ENCODE measurements at regions not wholly inside any gene's neighbourhood (a gene's known extent, or its start where the extent isn't known, plus 50 kb on each side); places are given as distances from the start of the nearest gene placed in this dataset.

DNA sequence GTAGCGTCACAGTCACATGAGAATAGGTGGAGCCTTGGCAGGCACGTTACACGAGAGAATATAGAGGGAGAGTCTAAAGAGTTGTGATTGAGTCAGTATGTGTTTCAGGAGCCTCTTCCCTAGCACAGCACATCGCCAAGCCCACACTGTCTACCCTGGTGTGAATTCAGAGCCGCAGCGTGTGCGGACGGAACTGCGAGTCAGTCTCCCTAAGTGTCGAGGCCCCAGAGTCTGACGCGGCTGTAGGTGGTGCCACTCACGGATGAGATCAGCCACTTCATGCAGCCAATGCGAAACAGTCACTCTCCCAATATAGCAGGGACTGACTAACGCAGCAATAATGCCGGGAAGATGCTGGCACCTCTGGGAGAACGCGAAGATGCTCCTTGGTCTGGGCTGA lies 587.3 kb upstream of the ID2 start:
- no peaks in the 10 kb centered on the region for H3K36me3 ChIP-seq (ENCODE audit: control insufficient read depth in 2 of 2, insufficient read depth in 2 of 2, low read length in 2 of 2)
- H3K27ac ChIP-seq (ENCODE audit: low read depth in 2 of 2, low read length in 2 of 2), result no peak overlapping the region
- H3K4me3 ChIP-seq (ENCODE audit: low read length in 2 of 2), result no peak overlapping the region
- no peak overlapping the region for H3K9ac ChIP-seq (ENCODE audit: low read depth in 1 of 2, low read length in 2 of 2)
- H3K27me3 ChIP-seq (ENCODE audit: control insufficient read depth in 2 of 2, insufficient read depth in 2 of 2, low read length in 2 of 2), result no peaks in the 10 kb centered on the region
- H3K4me1 ChIP-seq (ENCODE audit: control insufficient read depth in 2 of 2, insufficient read depth in 2 of 2, low read length in 2 of 2), result no peaks in the 10 kb centered on the region
- H3K9me3 ChIP-seq (ENCODE audit: control insufficient read depth in 2 of 2, low read length in 2 of 2), result no peaks in the 10 kb centered on the region

DNA sequence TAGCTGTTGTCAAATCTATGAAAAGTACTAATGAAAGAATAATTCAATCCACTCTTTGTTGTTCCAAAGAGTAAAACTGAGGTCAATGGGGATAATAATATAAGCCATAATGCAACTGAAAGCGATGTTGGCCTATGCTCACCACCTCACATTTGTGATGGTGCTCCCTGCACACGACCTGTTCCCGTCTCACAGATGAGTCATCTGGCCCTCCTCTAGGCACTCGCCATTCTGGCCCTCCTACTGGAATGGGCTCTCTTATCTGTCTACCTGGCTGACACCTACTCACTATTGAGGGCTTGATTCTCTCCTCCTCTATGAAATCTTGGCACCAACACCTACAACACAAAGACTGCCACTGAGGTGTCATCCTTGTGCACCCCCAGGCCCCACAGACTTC lies 585.9 kb upstream of the ID2 start:
- Histone ChIP-seq H3K4me3 (ENCODE audit: low read length in 2 of 2) (no peak overlapping the region), H3K9me3 (ENCODE audit: control insufficient read depth in 2 of 2, low read length in 2 of 2) (no peaks in the 10 kb centered on the region), H3K4me1 (ENCODE audit: control insufficient read depth in 2 of 2, insufficient read depth in 2 of 2, low read length in 2 of 2) (no peaks in the 10 kb centered on the region), H3K27ac (ENCODE audit: low read depth in 2 of 2, low read length in 2 of 2) (no peak overlapping the region), H3K36me3 (ENCODE audit: control insufficient read depth in 2 of 2, insufficient read depth in 2 of 2, low read length in 2 of 2) (no peaks in the 10 kb centered on the region), H3K27me3 (ENCODE audit: control insufficient read depth in 2 of 2, insufficient read depth in 2 of 2, low read length in 2 of 2) (no peaks in the 10 kb centered on the region), H3K9ac (ENCODE audit: low read depth in 1 of 2, low read length in 2 of 2) (no peak overlapping the region)

DNA sequence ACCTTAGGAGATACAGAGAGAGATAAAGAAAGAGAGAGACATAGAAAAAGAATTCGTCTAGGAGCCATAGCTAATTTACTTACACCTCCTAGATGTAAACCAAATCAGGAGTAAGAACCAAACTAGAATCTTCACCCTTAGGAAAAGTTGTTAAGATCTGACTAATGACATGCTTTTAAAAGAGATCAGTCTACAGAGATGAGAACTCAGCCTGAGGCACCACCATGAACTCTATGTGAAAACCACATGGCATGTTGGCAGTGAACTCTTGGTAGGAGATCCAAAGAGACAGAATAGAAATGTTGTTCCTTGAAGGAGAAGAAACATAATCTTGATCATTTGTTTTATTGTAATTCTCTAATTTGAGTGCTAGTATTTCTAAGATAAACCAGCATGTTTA lies 585.4 kb upstream of the ID2 start:
- Histone ChIP-seq H3K27ac (ENCODE audit: low read depth in 2 of 2, low read length in 2 of 2) (no peak overlapping the region), H3K36me3 (ENCODE audit: control insufficient read depth in 2 of 2, insufficient read depth in 2 of 2, low read length in 2 of 2) (no peaks in the 10 kb centered on the region), H3K9me3 (ENCODE audit: control insufficient read depth in 2 of 2, low read length in 2 of 2) (no peaks in the 10 kb centered on the region), H3K4me1 (ENCODE audit: control insufficient read depth in 2 of 2, insufficient read depth in 2 of 2, low read length in 2 of 2) (no peaks in the 10 kb centered on the region), H3K4me3 (ENCODE audit: low read length in 2 of 2) (no peak overlapping the region), H3K9ac (ENCODE audit: low read depth in 1 of 2, low read length in 2 of 2) (no peak overlapping the region), H3K27me3 (ENCODE audit: control insufficient read depth in 2 of 2, insufficient read depth in 2 of 2, low read length in 2 of 2) (no peaks in the 10 kb centered on the region)

DNA sequence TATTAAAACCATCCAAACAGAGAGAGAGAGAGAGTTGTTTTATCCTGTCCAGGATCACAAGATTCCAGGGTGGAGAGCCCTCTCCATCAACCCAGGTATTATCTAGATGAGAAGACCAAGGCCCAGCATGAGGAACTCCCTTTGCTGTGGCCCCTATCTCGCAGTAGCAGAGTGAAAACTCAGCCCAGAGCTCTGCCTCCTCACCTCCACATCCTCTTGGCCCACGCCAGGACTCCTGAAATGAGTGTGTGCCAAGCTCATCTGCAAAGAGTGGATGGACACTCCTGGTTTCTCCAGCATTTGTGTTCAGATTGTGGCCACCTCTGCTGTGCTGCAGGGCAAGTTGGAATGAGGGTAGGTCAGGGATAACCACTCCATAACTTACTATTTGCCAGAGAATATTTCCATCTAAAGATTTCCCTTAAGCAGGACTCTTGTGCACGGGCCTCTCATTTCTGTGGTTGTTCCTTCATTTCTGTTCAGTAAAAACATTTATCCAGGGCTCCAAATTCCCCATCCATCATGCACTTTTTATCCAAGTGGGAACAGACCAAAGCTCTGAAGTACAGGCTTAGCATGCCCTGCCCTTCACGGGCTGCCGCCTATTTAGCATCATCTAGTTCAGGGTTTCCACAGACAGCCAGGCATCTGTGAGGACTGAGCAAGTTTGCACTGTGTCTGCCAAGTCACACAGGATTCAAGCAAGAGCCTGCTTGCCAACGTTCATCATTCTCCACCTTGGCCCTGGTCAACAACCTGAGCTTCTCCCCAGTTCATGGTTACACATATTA lies 583.2 kb upstream of the ID2 start:
- Histone ChIP-seq H3K4me3 (ENCODE audit: low read length in 2 of 2) (no peak overlapping the region), H3K36me3 (ENCODE audit: control insufficient read depth in 2 of 2, insufficient read depth in 2 of 2, low read length in 2 of 2) (no peaks in the 10 kb centered on the region), H3K9me3 (ENCODE audit: control insufficient read depth in 2 of 2, low read length in 2 of 2) (no peaks in the 10 kb centered on the region), H3K4me1 (ENCODE audit: control insufficient read depth in 2 of 2, insufficient read depth in 2 of 2, low read length in 2 of 2) (no peaks in the 10 kb centered on the region), H3K27me3 (ENCODE audit: control insufficient read depth in 2 of 2, insufficient read depth in 2 of 2, low read length in 2 of 2) (no peaks in the 10 kb centered on the region), H3K9ac (ENCODE audit: low read depth in 1 of 2, low read length in 2 of 2) (no peak overlapping the region), H3K27ac (ENCODE audit: low read depth in 2 of 2, low read length in 2 of 2) (no peak overlapping the region)

DNA sequence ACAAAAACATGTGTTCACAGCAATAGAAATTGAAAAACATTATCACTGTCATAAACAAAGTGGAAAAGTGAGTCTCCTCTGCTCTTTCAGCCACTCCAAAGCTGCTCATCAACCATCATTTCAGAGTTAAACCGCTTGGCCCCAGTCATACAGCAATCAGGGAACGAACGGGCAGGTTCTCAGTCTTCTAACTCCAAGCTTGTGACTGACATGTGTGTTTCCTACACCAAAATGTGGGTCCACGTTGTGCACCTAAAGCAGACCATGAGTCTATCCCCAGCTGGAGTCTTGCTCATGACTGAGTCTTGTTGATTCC lies 582.6 kb upstream of the ID2 start:
- no peaks in the 10 kb centered on the region for H3K27me3 ChIP-seq (ENCODE audit: control insufficient read depth in 2 of 2, insufficient read depth in 2 of 2, low read length in 2 of 2)
- H3K9ac ChIP-seq (ENCODE audit: low read depth in 1 of 2, low read length in 2 of 2), result no peak overlapping the region
- H3K9me3 ChIP-seq (ENCODE audit: control insufficient read depth in 2 of 2, low read length in 2 of 2), result no peaks in the 10 kb centered on the region
- H3K4me1 ChIP-seq (ENCODE audit: control insufficient read depth in 2 of 2, insufficient read depth in 2 of 2, low read length in 2 of 2), result no peaks in the 10 kb centered on the region
- no peak overlapping the region for H3K27ac ChIP-seq (ENCODE audit: low read depth in 2 of 2, low read length in 2 of 2)
- H3K4me3 ChIP-seq (ENCODE audit: low read length in 2 of 2), result no peak overlapping the region
- H3K36me3 ChIP-seq (ENCODE audit: control insufficient read depth in 2 of 2, insufficient read depth in 2 of 2, low read length in 2 of 2), result no peaks in the 10 kb centered on the region

DNA sequence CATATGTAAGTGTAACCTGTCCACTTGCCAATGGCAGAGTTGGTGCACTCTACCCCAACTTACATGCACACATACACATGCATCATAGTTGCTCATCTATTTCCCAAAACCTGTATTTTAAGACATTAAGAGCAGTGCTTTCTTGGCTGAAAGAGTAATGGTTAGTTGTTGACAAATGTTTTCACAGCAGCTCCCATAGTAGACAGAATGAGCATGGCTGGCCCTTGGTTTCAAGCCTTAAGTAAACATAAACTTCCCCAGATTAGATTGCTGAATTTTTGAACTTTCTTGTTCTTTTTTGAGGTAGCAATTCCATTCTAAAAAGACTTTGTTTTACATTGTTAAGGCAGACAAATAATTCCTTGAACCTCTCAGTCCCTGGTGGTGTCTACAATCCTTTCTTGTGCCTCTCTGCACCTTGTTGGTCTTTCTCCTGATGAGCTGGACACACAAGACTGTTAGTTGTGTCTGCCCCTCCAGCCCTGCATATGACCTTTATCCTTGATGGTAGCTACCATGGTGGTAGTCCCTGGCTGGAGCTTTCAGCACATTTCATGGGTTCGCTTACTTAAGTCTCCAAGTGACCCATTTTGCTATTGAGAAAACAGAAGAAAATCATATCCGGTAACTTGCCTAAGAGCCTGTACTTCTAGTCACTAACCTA lies 580.1 kb upstream of the ID2 start:
- Histone ChIP-seq H3K36me3 (ENCODE audit: control insufficient read depth in 2 of 2, insufficient read depth in 2 of 2, low read length in 2 of 2) (no peaks in the 10 kb centered on the region), H3K9ac (ENCODE audit: low read depth in 1 of 2, low read length in 2 of 2) (no peak overlapping the region), H3K4me3 (ENCODE audit: low read length in 2 of 2) (no peak overlapping the region), H3K27ac (ENCODE audit: low read depth in 2 of 2, low read length in 2 of 2) (no peak overlapping the region), H3K27me3 (ENCODE audit: control insufficient read depth in 2 of 2, insufficient read depth in 2 of 2, low read length in 2 of 2) (no peaks in the 10 kb centered on the region), H3K4me1 (ENCODE audit: control insufficient read depth in 2 of 2, insufficient read depth in 2 of 2, low read length in 2 of 2) (no peaks in the 10 kb centered on the region), H3K9me3 (ENCODE audit: control insufficient read depth in 2 of 2, low read length in 2 of 2) (no peaks in the 10 kb centered on the region)

DNA sequence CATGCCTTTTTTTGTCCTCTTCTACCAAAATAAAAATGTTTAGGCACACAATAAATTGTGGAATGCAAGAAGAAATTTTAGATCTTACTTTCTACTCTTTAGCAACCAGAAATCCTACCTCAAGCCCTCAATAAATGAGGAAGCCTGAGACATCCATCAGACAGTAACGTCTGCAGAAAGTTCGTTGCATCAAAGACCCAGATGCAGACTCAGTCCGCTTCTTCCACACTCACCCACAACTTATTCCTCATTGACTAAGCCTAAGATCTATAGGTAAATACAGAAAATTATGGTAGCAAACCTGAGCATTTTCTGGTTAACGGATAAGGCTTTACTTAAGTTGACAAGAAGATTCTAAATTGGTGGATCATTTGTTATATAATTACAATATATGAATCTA lies 579.4 kb upstream of the ID2 start:
- Histone ChIP-seq H3K27me3 (ENCODE audit: control insufficient read depth in 2 of 2, insufficient read depth in 2 of 2, low read length in 2 of 2) (no peaks in the 10 kb centered on the region), H3K4me1 (ENCODE audit: control insufficient read depth in 2 of 2, insufficient read depth in 2 of 2, low read length in 2 of 2) (no peaks in the 10 kb centered on the region), H3K4me3 (ENCODE audit: low read length in 2 of 2) (no peak overlapping the region), H3K36me3 (ENCODE audit: control insufficient read depth in 2 of 2, insufficient read depth in 2 of 2, low read length in 2 of 2) (no peaks in the 10 kb centered on the region), H3K27ac (ENCODE audit: low read depth in 2 of 2, low read length in 2 of 2) (no peak overlapping the region), H3K9ac (ENCODE audit: low read depth in 1 of 2, low read length in 2 of 2) (no peak overlapping the region), H3K9me3 (ENCODE audit: control insufficient read depth in 2 of 2, low read length in 2 of 2) (no peaks in the 10 kb centered on the region)

DNA sequence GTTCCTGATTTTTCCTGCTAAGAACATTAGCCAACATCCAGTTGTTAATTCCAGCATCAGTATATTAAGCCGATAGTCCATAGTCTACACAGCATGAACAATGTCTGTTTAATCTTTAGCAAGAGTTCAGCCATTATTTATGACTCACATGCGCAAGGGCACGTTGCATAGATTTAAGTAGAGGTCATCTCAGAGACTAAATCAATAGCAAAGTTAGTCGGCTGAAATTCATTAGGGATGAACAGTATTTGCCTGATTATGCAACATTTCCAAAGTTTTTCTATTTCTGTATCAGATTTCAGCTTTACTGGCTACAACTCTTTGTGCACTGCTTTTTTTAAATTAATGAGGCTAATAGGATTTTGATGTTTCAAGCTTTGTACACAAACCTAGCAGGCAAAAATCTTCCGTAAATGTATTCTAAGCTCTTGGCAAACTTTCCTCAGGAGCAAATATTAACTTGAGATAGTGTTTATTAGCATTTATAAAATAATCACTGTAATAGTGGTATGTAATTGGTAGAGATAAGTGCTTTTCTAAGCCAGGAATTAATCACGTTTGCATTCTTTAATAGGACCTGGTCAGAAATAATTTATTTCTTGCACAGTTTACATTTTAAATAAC lies 578.7 kb upstream of the ID2 start:
- Histone ChIP-seq H3K27me3 (ENCODE audit: control insufficient read depth in 2 of 2, insufficient read depth in 2 of 2, low read length in 2 of 2) (no peaks in the 10 kb centered on the region), H3K9ac (ENCODE audit: low read depth in 1 of 2, low read length in 2 of 2) (no peak overlapping the region), H3K4me1 (ENCODE audit: control insufficient read depth in 2 of 2, insufficient read depth in 2 of 2, low read length in 2 of 2) (no peaks in the 10 kb centered on the region), H3K9me3 (ENCODE audit: control insufficient read depth in 2 of 2, low read length in 2 of 2) (no peaks in the 10 kb centered on the region), H3K27ac (ENCODE audit: low read depth in 2 of 2, low read length in 2 of 2) (no peak overlapping the region), H3K4me3 (ENCODE audit: low read length in 2 of 2) (no peak overlapping the region), H3K36me3 (ENCODE audit: control insufficient read depth in 2 of 2, insufficient read depth in 2 of 2, low read length in 2 of 2) (no peaks in the 10 kb centered on the region)

DNA sequence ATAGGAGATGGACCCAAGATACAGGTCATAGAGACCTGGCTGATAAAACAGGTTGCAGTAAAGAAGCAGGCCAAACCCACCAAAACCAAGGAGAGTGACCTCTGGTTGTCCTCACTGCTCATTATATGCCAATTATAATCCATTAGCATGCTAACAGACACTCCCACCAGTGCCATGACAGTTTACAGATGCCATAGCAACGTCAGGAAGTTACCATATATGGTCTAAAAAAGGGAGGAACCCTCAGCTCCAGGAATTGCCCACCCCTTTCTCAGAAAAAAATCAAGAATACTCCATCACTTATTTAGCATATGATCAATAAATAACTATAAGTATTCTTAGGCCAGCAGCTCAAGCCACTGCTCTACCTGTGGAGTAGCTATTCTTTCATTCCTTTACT lies 574.7 kb upstream of the ID2 start:
- no peaks in the 10 kb centered on the region for H3K4me1 ChIP-seq (ENCODE audit: control insufficient read depth in 2 of 2, insufficient read depth in 2 of 2, low read length in 2 of 2)
- no peak overlapping the region for H3K4me3 ChIP-seq (ENCODE audit: low read length in 2 of 2)
- H3K27ac ChIP-seq (ENCODE audit: low read depth in 2 of 2, low read length in 2 of 2), result no peak overlapping the region
- no peaks in the 10 kb centered on the region for H3K27me3 ChIP-seq (ENCODE audit: control insufficient read depth in 2 of 2, insufficient read depth in 2 of 2, low read length in 2 of 2)
- no peak overlapping the region for H3K9ac ChIP-seq (ENCODE audit: low read depth in 1 of 2, low read length in 2 of 2)
- H3K9me3 ChIP-seq (ENCODE audit: control insufficient read depth in 2 of 2, low read length in 2 of 2), result no peaks in the 10 kb centered on the region
- H3K36me3 ChIP-seq (ENCODE audit: control insufficient read depth in 2 of 2, insufficient read depth in 2 of 2, low read length in 2 of 2), result no peaks in the 10 kb centered on the region

DNA sequence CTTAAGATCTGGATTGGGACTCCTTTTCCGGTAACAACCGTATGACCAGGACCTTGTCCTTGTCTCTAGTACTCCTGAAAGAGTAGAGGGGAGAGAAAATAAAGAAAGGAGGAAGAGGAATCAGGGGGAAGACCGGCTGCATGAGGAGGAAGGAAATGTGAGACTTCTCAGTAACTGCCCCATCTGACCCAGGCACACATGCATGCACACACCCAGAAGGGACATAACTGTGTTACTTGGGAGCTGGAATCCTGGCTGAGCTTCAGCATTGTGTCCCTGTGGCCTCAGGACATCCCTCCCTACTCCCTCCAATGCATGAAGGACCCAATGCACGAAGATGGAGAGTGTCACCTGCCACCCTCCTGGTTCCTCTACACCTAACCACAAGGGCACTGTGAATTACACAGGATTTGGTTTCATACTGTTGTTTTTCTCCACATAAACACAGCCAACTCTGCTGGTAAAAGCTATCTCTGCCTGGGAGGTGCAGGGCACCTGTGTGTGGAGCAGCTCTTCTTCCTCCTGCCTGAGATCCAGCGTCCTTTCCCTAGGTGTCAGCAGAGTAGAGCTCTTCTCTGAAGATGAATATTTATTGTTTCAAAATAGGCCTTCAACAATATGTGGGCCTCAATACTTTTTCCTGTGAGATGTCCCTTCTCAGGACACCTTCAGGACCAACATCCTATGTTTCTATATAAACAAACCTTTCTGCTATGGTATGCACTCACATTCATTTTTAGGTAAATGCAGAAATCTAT lies 574.1 kb upstream of the ID2 start:
- Histone ChIP-seq H3K27ac (ENCODE audit: low read depth in 2 of 2, low read length in 2 of 2) (no peak overlapping the region), H3K4me1 (ENCODE audit: control insufficient read depth in 2 of 2, insufficient read depth in 2 of 2, low read length in 2 of 2) (no peaks in the 10 kb centered on the region), H3K9me3 (ENCODE audit: control insufficient read depth in 2 of 2, low read length in 2 of 2) (no peaks in the 10 kb centered on the region), H3K27me3 (ENCODE audit: control insufficient read depth in 2 of 2, insufficient read depth in 2 of 2, low read length in 2 of 2) (no peaks in the 10 kb centered on the region), H3K36me3 (ENCODE audit: control insufficient read depth in 2 of 2, insufficient read depth in 2 of 2, low read length in 2 of 2) (no peaks in the 10 kb centered on the region), H3K9ac (ENCODE audit: low read depth in 1 of 2, low read length in 2 of 2) (no peak overlapping the region), H3K4me3 (ENCODE audit: low read length in 2 of 2) (no peak overlapping the region)
